Stomach (tissue), 4 donors: ENCODE measurements at regions not wholly inside any gene's neighbourhood (a gene's known extent, or its start where the extent isn't known, plus 50 kb on each side); places are given as distances from the start of the nearest gene placed in this dataset.

Experiments
- CTCF ChIP-seq, 7 experiments: fragments of 450-650 bp in 4 of 7; fragments of 200-600 bp in 3 of 7; sonication (generic) in 3 of 7; IDR thresholded peaks; one replicate each; pipeline ENCODE4 v1.5.1; 2016 to 2019; ENCODE audit warnings: antibody characterized with exemption in 7 of 7, control low read depth in 2 of 7, mild to moderate bottlenecking in 1 of 7
- EP300 ChIP-seq: sonication (generic); formaldehyde crosslinking; IDR thresholded peaks from one replicate; pipeline ENCODE4 v1.6.1; 2017; ENCODE audit warnings: antibody characterized with exemption
- POLR2A ChIP-seq, 4 donors: fragments of 450-650 bp; IDR thresholded peaks; one replicate each; pipeline ENCODE4 v1.6.1; 2016; ENCODE audit warnings: antibody characterized with exemption in 4 of 4, control low read depth in 2 of 4, mild to moderate bottlenecking in 1 of 4, moderate library complexity in 1 of 4
- POLR2AphosphoS5 ChIP-seq, 3 donors: sonication (generic); formaldehyde crosslinking; IDR thresholded peaks; one replicate each; pipeline ENCODE4 v1.6.1; 2016; ENCODE audit warnings: antibody characterized with exemption in 3 of 3

- TF ChIP-seq CTCF (IDR thresholded peaks at IDR 0.05), result no peak
- TF ChIP-seq POLR2AphosphoS5 (IDR thresholded peaks at IDR 0.05), result no peak
- TF ChIP-seq POLR2A (IDR thresholded peaks at IDR 0.05), result no peak
- TF ChIP-seq EP300, result no peak
These were observed 163.9 kb downstream of the SUCNR1 start for GRCh38 chr3:152037297-152037696.
